ENCODE measurements at regions not wholly inside any gene's neighbourhood (a gene's known extent, or its start where the extent isn't known, plus 50 kb on each side); places are given as distances from the start of the nearest gene placed in this dataset.

GRCh38 chr5:174552428-174552827, 172.0 kb upstream of the MSX2 start:
- TF ChIP-seq POLR2A (IDR thresholded peaks at IDR 0.05) (no peak), CTCF (IDR thresholded peaks at IDR 0.05) (no peak)
